Liver (tissue), 8 donors: ENCODE measurements at regions not wholly inside any gene's neighbourhood (a gene's known extent, or its start where the extent isn't known, plus 50 kb on each side); places are given as distances from the start of the nearest gene placed in this dataset.
A peak's percentile ranks its signal among the peaks of the same experiment; 100 is the strongest.

Experiments
- DNase-seq: peaks from one replicate; pipeline ENCODE4 v3.0.0-alpha.2; 2017; ENCODE audit warnings: low spot score
- H3K27ac ChIP-seq, 2 donors: one replicate each; pipeline ENCODE4 v1.7.0; 2013; ENCODE audit warnings: inconsistent platforms in 2 of 2, low read length in 2 of 2, control low read depth in 1 of 2, low read depth in 1 of 2, mild to moderate bottlenecking in 1 of 2
- H3K27me3 ChIP-seq, 4 donors: one replicate each; pipeline versions ENCODE4 v1.6.1 to v1.7.0; 2013; ENCODE audit warnings: low read length in 3 of 4, inconsistent platforms in 1 of 4, mild to moderate bottlenecking in 1 of 4, moderate library complexity in 1 of 4; ENCODE audit not compliant: control insufficient read depth in 4 of 4, insufficient read depth in 4 of 4
- H3K36me3 ChIP-seq, 4 donors: one replicate each; pipeline versions ENCODE4 v1.6.1 to v1.7.0; 2013; ENCODE audit warnings: low read length in 3 of 4, mild to moderate bottlenecking in 3 of 4, low read depth in 1 of 4, moderate library complexity in 1 of 4; ENCODE audit not compliant: control insufficient read depth in 4 of 4, insufficient read depth in 3 of 4
- H3K4me1 ChIP-seq, 4 donors: one replicate each; pipeline versions ENCODE4 v1.6.1 to v1.7.0; 2013; ENCODE audit warnings: low read length in 3 of 4, mild to moderate bottlenecking in 3 of 4, moderate library complexity in 1 of 4; ENCODE audit not compliant: control insufficient read depth in 4 of 4, insufficient read depth in 4 of 4
- H3K4me3 ChIP-seq, 3 donors: one replicate each; pipeline versions ENCODE4 v1.6.1 to v1.7.0; 2013; ENCODE audit warnings: low read length in 3 of 3, control low read depth in 1 of 3, low read depth in 1 of 3, mild to moderate bottlenecking in 1 of 3
- H3K9ac ChIP-seq, 2 donors: one replicate each; pipeline ENCODE4 v1.7.0; 2013; ENCODE audit warnings: low read length in 2 of 2, mild to moderate bottlenecking in 2 of 2, moderate library complexity in 2 of 2, control low read depth in 1 of 2, low read depth in 1 of 2
- H3K9me3 ChIP-seq, 4 donors: one replicate each; pipeline versions ENCODE4 v1.6.1 to v1.7.0; 2013; ENCODE audit warnings: low read length in 3 of 4; ENCODE audit not compliant: control insufficient read depth in 4 of 4
- EGR1 ChIP-seq, 2 donors: IDR thresholded peaks; 2 replicates each; pipeline ENCODE4 v1.6.1; 2016 to 2018; ENCODE audit warnings: antibody characterized with exemption in 2 of 2, low read depth in 2 of 2
- FOXA1 ChIP-seq: IDR thresholded peaks from 2 replicates; pipeline ENCODE4 v1.6.1; 2016; ENCODE audit warnings: antibody characterized with exemption
- FOXA2 ChIP-seq: IDR thresholded peaks from 2 replicates; pipeline ENCODE4 v1.6.1; 2016; ENCODE audit warnings: antibody characterized with exemption
- GABPA ChIP-seq, 2 donors: IDR thresholded peaks in 1 of 2; conservative IDR thresholded peaks in 1 of 2; 2 replicates each; pipeline ENCODE4 v1.6.1; 2016; ENCODE audit warnings: antibody characterized with exemption in 2 of 2, mild to moderate bottlenecking in 1 of 2, moderate library complexity in 1 of 2
- HNF4A ChIP-seq, 2 donors: conservative IDR thresholded peaks; 2 replicates each; pipeline ENCODE4 v1.6.1; 2016; ENCODE audit warnings: antibody characterized with exemption in 2 of 2, mild to moderate bottlenecking in 2 of 2
- HNF4G ChIP-seq: IDR thresholded peaks from 2 replicates; pipeline ENCODE4 v1.6.1; 2016; ENCODE audit warnings: antibody characterized with exemption
- JUND ChIP-seq, 2 donors: IDR thresholded peaks; 2 replicates each; pipeline ENCODE4 v1.6.1; 2016; ENCODE audit warnings: antibody characterized with exemption in 2 of 2
- NR2F2 ChIP-seq: IDR thresholded peaks from 2 replicates; pipeline ENCODE4 v1.6.1; 2016; ENCODE audit warnings: antibody characterized with exemption
- RAD21 ChIP-seq, 2 donors: IDR thresholded peaks; 2 replicates each; pipeline ENCODE4 v1.6.1; 2016; ENCODE audit warnings: antibody characterized with exemption in 2 of 2, mild to moderate bottlenecking in 2 of 2
- RXRA ChIP-seq, 2 donors: IDR thresholded peaks; 2 replicates each; pipeline ENCODE4 v1.6.1; 2017 to 2018; ENCODE audit warnings: antibody characterized with exemption in 2 of 2, mild to moderate bottlenecking in 1 of 2
- SP1 ChIP-seq: IDR thresholded peaks from 2 replicates; pipeline ENCODE4 v1.6.1; 2018; ENCODE audit warnings: antibody characterized with exemption, mild to moderate bottlenecking
- TAF1 ChIP-seq: conservative IDR thresholded peaks from 2 replicates; pipeline ENCODE4 v1.6.1; 2016; ENCODE audit warnings: antibody characterized with exemption, mild to moderate bottlenecking
- YY1 ChIP-seq: IDR thresholded peaks from 2 replicates; pipeline ENCODE4 v1.6.1; 2016; ENCODE audit warnings: antibody characterized with exemption, mild to moderate bottlenecking
- WGBS: extraction: QIAGEN DNeasy Blood & Tissue Kit; methylation state at CpG from one replicate; pipeline ENCODE4 v1.1.7; 2013; 5-methylcytosine and 5-hydroxymethylcytosine counted together
- TF ChIP-seq, protein P1 (sequence below): fragments of 150-350 bp; IDR thresholded peaks from 2 replicates; pipeline ENCODE4 v1.5.1; 2017; ENCODE audit warnings: improper control_type of control experiment, low read depth, low read length; ENCODE audit not compliant: missing input control
- TF ChIP-seq, protein P2 (sequence below): IDR thresholded peaks from 2 replicates; pipeline ENCODE4 v1.6.1; 2016; ENCODE audit warnings: antibody characterized with exemption
- TF ChIP-seq, protein P3 (sequence below): IDR thresholded peaks from 2 replicates; pipeline ENCODE4 v1.6.1; 2016; ENCODE audit warnings: antibody characterized with exemption
- TF ChIP-seq, protein P4 (sequence below): IDR thresholded peaks from 2 replicates; pipeline ENCODE4 v1.6.1; 2016; ENCODE audit warnings: antibody characterized with exemption, mild to moderate bottlenecking
- TF ChIP-seq, protein P5 (sequence below): IDR thresholded peaks from 2 replicates; pipeline ENCODE4 v1.6.1; 2016; ENCODE audit warnings: antibody characterized with exemption
- donor health status: healthy.
- donor health status: healthy.
- donor health status: healthy.
- donor health status: healthy.
- donor health status: healthy.

DNA sequence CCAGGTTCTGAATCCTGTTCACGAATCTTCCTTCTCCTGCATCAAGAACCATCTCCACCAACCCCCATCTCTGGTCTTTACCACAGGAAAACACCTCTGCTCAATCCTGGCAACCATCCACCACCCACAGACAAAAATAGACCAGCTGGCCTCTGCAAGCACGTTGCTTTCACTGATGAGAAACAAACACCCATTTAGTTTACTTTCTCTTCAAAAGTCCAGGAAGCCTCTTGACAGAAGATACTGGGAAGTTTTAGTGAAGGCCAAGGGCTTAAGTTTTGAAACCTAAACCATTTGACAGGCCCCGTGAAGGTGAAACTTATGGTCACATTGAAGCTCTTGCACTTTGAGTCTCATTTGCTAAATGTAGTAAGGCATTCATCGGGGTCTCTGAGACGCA lies 122.6 kb upstream of the PPP2R5A start:
- peak; percentile 19 to 39 for TF ChIP-seq HNF4A (conservative IDR thresholded peaks at IDR 0.05)
- TF ChIP-seq SP1: no peak
- TF ChIP-seq FOXA1: no peak
- no peak for TF ChIP-seq JUND (IDR thresholded peaks at IDR 0.05)
- TF ChIP-seq, protein P1, sequence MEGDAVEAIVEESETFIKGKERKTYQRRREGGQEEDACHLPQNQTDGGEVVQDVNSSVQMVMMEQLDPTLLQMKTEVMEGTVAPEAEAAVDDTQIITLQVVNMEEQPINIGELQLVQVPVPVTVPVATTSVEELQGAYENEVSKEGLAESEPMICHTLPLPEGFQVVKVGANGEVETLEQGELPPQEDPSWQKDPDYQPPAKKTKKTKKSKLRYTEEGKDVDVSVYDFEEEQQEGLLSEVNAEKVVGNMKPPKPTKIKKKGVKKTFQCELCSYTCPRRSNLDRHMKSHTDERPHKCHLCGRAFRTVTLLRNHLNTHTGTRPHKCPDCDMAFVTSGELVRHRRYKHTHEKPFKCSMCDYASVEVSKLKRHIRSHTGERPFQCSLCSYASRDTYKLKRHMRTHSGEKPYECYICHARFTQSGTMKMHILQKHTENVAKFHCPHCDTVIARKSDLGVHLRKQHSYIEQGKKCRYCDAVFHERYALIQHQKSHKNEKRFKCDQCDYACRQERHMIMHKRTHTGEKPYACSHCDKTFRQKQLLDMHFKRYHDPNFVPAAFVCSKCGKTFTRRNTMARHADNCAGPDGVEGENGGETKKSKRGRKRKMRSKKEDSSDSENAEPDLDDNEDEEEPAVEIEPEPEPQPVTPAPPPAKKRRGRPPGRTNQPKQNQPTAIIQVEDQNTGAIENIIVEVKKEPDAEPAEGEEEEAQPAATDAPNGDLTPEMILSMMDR: no peak
- TF ChIP-seq GABPA (IDR thresholded peaks at IDR 0.05 in 1 of 2, conservative IDR thresholded peaks at IDR 0.05 in 1 of 2): no peak
- TF ChIP-seq, protein P2, sequence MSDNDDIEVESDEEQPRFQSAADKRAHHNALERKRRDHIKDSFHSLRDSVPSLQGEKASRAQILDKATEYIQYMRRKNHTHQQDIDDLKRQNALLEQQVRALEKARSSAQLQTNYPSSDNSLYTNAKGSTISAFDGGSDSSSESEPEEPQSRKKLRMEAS: peak; percentile 51
- no peak for TF ChIP-seq TAF1
- TF ChIP-seq, protein P3, sequence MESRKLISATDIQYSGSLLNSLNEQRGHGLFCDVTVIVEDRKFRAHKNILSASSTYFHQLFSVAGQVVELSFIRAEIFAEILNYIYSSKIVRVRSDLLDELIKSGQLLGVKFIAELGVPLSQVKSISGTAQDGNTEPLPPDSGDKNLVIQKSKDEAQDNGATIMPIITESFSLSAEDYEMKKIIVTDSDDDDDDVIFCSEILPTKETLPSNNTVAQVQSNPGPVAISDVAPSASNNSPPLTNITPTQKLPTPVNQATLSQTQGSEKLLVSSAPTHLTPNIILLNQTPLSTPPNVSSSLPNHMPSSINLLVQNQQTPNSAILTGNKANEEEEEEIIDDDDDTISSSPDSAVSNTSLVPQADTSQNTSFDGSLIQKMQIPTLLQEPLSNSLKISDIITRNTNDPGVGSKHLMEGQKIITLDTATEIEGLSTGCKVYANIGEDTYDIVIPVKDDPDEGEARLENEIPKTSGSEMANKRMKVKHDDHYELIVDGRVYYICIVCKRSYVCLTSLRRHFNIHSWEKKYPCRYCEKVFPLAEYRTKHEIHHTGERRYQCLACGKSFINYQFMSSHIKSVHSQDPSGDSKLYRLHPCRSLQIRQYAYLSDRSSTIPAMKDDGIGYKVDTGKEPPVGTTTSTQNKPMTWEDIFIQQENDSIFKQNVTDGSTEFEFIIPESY: no peak
- no peak for TF ChIP-seq NR2F2
- peak; percentile 3 for TF ChIP-seq FOXA2
- TF ChIP-seq RXRA (IDR thresholded peaks at IDR 0.05): peak in 1 of 2 donors; percentile 49
- TF ChIP-seq EGR1 (IDR thresholded peaks at IDR 0.05; ENCODE audit: low read depth in 2 of 2): no peak
- TF ChIP-seq RAD21 (IDR thresholded peaks at IDR 0.05): peak; percentile 18 to 31
- TF ChIP-seq, protein P4, sequence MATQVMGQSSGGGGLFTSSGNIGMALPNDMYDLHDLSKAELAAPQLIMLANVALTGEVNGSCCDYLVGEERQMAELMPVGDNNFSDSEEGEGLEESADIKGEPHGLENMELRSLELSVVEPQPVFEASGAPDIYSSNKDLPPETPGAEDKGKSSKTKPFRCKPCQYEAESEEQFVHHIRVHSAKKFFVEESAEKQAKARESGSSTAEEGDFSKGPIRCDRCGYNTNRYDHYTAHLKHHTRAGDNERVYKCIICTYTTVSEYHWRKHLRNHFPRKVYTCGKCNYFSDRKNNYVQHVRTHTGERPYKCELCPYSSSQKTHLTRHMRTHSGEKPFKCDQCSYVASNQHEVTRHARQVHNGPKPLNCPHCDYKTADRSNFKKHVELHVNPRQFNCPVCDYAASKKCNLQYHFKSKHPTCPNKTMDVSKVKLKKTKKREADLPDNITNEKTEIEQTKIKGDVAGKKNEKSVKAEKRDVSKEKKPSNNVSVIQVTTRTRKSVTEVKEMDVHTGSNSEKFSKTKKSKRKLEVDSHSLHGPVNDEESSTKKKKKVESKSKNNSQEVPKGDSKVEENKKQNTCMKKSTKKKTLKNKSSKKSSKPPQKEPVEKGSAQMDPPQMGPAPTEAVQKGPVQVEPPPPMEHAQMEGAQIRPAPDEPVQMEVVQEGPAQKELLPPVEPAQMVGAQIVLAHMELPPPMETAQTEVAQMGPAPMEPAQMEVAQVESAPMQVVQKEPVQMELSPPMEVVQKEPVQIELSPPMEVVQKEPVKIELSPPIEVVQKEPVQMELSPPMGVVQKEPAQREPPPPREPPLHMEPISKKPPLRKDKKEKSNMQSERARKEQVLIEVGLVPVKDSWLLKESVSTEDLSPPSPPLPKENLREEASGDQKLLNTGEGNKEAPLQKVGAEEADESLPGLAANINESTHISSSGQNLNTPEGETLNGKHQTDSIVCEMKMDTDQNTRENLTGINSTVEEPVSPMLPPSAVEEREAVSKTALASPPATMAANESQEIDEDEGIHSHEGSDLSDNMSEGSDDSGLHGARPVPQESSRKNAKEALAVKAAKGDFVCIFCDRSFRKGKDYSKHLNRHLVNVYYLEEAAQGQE: no peak
- no peak for TF ChIP-seq HNF4G
- TF ChIP-seq, protein P5, sequence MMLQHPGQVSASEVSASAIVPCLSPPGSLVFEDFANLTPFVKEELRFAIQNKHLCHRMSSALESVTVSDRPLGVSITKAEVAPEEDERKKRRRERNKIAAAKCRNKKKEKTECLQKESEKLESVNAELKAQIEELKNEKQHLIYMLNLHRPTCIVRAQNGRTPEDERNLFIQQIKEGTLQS: no peak
- no peak for TF ChIP-seq YY1
- H3K4me1 ChIP-seq: peaks cover 3 to 28% (median 14%) of the 10 kb centered on the region in 4 donors
- H3K9ac ChIP-seq: no peak overlapping the region
- WGBS: 53% methylated on average over 5 of the region's 5 CpGs
- peak overlapping the region; percentile 57 to 59 for H3K27ac ChIP-seq
- H3K4me3 ChIP-seq: no peak overlapping the region
- no peaks in the 10 kb centered on the region for H3K27me3 ChIP-seq
- H3K9me3 ChIP-seq: no peaks in the 10 kb centered on the region
- H3K36me3 ChIP-seq: no peaks in the 10 kb centered on the region
- DNase-seq: no peak
